Mesenteric fat pad (tissue), 1 donor: ENCODE measurements at regions not wholly inside any gene's neighbourhood (a gene's known extent, or its start where the extent isn't known, plus 50 kb on each side); places are given as distances from the start of the nearest gene placed in this dataset.
"Not testable (repeated sequence)": the region's sequence is repeated elsewhere in the genome, so short reads cannot be mapped to it uniquely, and the experiment has no call there.

Experiments used
- DNase-seq: peaks from one replicate; pipeline ENCODE4 v3.0.0-alpha.2; 2020; ENCODE audit warnings: low spot score
- donor health status: DM: yes; HTN: yes; CAD: no.

DNA sequence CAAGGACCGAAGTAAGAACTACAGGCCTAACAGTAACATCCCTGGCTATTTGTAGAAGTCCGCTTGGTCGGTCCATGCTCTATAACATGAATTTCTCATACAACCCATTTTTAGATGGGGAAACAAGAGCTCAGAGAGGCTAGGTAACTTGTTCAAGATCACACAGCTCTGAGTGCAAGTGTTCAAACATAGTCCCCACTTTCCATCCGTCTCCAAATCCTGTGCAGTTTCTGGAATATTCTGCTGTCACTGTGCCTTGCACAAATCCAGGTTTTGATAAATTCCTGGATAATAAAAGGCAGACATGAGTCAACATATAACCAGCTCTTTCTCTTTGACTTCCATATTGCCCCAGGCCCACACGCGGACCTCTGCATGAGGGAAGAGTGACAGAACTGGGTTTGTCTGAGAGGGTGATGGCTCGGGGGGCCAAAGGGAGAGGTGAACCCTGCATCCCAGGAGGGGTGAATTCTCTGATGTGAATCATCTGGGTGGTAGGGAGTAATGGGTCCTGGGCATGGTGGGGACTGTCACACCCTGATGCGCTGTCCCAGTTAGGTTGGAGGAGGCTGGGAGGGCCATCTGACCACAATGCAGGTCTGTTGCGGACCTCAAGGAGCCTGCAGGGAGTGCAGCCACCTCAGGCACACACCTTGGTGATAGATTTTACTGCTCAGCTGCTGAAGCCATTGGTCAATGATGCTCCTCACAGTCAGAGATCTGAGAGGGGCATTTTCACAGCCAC lies 162.2 kb downstream of the SMAD6 start:
- peak; percentile 65 for DNase-seq

DNA sequence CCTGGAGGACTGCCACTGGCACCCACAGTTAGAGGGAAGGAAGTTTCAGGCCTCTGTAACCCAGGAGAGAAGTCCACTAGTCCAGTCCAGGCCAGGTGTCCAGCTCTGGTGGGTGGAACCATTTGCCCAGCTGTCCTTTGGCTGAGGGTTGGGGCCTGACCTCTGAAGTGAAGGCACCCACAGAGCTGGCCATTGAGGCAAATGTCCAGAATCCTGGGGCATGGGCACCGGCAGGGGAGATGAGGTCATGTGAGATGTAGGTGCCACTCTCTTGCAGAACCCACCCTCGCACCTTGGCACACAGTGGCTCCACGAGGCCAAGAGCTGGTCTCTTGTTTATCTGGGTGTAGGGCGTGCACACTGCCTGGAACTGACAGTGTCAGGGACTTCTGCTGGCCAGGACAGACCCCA lies 162.8 kb downstream of the SMAD6 start:
- peak; percentile 80 for DNase-seq

DNA sequence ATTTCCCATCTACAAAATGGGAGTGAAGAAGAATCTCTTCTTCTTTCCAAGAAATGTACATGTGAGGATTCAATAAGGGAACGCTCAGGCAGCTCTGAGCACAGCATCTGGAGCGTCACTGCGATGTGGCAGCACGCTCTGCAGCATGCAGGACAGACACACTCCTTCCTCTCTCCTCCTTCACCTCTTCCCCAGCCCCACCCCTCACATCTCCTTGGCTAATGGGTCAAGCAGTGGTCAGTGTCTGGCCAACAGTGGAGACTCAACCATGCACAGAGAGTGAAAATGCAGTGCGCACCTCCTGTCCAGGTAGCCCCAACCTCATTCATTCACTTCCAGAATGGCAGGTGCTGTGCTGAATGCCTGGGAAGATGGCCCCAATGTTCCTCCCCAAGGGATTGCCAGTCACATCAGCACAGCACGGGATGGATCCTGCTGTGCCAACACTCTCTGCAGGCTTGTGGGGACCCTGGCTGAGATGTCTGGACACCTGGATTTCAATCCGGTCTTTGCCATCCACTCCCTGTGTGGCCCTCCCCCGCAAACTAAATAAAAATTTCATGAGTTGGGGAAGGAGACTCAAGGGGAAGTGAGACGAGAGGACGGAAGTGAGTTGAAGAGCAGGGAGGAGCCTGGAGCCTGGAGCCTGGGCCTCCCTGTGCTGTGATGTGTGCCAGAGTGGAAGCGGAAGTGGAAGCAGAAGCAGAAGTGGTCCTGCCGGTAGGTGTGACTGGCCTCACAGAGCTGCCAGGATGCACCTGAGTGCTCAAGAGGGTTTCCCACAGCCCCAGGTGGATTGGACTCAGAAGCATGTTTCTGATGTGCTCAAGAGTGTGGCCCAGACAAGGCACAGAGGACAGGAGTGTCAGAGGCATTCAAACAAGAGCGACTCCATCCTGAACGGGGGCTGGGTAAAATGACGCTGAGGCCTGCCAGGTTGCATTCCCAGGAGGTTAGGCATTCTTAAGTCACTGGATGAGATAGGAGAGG lies 163.9 kb downstream of the SMAD6 start:
- DNase-seq = peak; percentile 84

DNA sequence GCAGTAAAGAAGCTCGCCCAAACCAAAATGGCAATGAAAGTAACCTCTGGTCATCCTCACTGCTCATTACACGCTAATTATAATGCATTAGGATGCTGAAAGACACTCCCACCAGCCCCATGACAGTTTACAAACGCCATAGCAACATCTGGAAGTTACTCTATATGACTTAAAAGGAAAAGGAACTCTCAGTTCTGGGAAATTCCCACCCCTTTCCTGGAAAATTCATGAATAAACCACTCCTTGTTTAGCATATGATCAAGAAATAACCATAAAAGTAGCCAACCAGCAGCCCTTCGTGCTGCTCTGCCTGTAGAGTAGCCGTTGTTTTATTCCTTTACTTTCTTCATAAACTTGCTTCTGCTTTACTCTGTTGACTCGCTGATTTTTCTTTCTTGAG lies 164.6 kb downstream of the SMAD6 start:
- no peak for DNase-seq

DNA sequence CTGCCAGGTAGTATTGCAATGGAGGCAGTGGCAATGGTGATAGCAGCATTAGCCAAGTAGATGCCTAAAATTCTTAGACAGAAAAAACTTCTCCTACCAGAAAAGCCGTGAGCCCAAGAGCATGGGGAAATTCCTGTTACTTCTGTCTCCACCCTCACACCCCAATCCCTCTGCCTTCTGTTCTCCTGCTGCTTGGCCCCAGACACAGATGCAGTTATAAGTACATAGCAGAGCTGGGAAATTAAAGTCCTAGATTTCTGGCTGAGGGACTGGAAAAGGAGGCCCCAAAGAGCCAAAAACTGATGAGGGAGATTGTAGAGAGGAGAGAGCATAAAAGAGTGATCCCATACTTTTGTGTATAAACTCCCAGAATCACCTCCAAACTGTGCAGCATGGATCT lies 166.9 kb downstream of the SMAD6 start:
- no peak for DNase-seq

DNA sequence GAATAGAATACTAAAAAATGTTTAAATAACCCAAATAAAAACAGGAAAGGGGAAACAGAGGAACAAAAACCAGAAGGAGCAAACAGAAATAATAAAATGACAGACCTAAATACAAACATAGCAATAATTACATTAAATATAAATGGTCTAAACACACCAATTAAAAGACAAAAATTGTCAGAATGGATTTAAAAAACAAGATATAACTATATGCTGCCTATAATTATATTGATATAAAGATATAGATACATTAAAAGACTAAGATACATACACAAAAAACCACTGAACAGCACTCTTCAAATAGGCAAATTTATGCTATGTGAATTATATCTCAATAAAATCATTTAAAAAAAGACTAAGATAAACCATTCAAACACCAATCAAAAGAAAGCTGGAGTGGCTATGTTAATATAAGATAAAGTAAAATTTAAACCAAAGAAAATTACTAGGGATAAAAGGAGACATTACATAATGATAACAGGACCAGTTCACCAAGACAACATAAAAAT lies 168.9 kb downstream of the SMAD6 start:
- no peak for DNase-seq

DNA sequence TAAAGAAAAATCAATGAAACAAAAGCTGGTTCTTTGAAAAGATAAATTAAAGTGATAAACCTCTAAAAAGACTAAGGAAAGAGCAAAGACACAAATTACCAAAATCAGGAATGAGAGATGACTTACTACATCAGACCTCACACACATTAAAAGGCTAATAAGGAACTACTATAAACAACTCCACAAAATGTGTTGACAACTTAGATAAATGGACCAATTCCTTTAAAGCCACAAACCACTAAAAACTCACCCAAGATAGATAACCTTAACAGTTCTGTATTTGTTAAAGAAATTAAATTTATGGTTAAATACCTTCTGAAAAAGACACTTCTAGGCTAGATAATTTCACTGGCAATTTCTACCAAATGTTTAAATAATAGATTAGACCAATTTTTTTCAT lies 170.4 kb downstream of the SMAD6 start:
- DNase-seq = no peak

DNA sequence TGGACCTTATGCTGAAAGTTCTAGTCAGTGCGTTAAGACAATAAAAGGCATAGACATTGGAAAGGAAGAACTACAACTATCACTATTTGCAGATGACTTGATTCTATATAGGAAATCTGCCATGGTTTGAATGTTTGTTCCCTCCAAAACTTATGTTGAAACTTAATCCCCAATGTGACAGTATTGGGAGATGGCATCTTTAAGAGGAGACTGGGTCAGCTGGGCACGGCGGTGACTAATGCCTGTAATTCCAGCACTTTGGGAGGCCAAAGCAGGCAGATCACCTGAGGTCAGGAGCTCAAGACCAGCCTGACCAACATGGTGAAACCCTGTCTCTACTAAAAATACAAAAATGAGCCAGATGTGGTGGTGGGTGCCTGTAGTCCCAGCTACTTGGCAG lies 171.3 kb downstream of the SMAD6 start:
- not testable (repeated sequence) for DNase-seq

DNA sequence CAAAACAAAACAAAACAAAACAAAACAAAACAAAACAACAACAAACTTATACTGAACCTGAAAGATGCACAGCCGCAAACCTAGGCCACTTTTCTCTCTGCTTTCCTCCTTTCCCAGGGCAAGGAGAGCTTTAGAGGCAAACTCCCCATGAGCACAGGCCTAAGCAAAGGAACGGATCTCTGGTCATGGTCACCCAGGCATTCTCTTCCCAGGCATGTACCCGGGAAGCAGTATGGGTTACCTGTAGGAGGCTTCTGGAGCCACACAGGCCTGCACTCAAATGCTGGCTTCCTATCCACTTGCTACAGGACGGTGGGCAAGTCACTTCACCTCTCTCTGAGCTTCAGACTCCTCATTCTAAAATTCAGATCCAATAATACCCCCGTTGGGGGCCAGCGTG lies 171.8 kb downstream of the SMAD6 start:
- peak; percentile 20 for DNase-seq

DNA sequence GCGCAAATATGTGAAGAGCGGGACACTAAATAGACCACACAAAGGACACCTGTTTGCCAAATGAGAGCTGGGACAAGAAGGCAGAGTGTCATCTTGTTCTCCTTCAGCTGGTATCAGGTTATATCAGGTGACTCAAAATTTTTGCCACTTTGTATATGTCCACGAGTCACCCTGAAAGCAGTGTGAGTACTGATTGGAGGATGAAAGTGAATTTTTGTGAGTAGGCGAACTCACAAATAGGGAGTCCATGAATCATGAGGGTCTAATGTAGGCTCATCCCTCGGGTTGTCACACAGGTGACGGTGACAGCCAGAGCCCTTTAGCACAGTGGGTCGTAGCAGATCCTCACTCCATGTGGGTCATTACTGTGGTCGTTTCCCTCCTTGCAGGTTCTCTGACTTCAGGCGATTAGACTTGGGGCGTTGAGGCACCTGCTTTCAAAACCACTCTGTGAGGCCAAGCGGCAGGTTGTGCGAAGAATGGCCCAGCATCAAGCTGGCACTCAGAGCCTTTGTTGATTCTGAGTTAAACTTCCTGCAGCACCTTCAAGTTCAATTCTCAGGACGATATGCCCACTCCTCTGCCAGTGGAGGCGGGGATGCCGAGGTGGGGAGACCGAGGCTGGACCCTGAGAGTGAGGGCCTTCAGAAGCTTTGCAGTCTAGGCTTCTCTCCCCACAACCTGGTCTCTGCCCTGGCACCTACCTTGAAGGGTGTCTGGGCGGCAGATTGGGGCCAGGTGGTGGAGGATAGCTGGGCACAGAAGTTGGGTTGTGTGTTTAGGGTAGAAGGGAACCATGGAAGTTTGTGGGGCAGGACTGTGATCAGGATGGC lies 173.8 kb downstream of the SMAD6 start:
- DNase-seq = peak; percentile 64

DNA sequence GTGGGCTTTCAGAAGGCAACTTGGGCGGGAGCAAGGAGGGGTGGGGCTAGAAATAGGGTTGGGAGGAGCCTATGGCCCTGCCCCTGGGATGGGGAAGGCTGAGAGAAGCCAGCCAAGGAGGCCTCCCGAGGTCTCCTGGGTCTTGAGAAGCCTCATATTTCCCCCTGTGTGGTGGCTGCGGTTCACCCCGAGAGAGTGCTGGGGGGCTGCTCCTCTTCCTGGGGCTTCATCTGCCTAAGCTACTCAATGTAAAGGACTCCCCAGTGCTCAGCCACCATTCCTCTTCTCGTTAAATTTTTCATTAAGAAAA lies 174.3 kb downstream of the SMAD6 start:
- DNase-seq = no peak

DNA sequence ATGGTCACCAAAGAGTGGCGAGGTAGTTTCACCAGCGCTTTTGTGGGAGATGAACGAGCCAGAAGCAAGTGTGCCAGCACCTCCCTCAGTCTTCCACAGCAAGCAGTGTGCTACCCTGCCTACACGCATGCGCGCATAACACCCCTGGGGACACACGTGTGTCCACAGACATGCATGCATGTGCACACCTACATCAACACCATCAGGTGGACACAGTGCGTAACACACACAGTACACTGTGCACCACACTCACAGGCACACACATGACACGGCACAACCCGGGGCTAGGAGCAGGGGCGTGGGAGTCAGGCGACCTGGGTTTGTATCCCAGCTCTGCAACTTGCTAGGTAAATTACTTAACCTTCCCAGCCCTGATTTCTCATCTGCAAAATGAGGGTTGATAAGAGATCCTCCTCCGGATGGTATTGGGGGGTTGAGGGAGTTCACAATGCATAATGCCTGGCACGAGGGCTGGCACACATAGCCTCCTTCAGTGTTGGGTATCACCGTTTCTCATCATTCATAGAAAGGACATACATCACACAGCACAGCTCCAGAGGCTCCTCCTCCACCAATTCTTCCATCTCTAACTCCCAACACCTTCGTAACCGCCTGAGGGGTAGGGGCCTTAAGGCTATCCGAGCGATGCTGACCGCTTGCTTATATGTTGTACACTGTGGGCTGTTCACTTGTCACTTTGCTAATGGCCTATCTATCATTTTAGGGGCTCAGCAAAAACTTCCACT lies 174.9 kb downstream of the SMAD6 start:
- peak; percentile 82 for DNase-seq

DNA sequence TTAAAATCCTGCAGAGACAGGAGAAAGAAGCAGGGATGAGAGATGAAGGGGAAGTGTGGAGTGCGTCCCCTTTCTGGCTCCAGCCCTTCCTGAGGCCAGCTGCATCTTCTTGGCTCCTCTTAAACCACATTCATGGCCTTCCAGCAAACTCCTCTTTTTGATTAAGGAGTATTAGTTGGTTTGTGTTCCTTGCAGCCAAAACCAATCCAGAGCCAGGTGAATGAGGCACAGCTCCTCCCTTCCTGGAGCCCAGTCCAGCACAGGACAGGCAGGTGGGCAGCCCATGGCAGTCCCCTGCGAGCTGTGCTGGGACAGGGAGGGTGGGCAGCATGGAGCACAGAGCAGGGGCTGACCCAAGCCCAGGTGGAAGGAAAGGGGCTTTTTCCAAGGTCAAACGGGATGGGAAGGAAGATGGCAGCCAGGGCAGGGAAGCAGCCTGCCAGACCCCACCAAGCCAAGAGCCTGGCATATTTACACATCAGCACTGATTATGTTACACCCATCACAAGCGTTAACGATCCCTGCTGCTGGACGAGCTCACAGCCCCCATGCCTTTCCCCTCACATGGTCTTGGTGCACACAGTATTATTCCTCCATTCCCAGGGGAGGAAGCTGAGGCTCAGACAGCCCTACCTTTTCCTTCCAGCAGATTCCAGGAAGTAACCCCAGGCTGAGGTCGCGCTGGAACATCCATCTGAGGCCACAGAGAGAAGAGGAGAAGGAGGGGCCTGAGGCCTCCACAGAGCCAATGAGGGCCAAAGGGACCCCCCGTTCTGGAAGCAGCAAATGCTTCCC lies 175.6 kb downstream of the SMAD6 start:
- DNase-seq = no peak

DNA sequence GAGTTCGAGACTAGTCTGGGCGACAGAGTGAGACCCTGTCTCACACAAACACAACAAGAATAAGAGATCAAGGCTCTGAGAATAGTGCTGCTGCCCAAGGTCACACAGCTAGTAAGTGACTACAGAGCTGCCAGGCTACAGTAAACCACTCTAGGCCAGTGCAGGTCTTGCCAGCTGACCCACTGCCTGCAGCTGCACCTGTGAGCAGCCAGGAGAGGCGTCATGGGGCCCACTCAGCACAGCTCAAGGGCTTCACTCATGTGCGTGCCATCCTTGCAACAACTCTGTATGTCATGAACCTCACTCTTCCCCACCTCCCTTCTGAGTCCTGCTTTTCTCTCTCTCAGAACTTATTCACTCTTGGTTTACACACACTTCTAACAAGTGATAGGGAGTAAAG lies 176.7 kb downstream of the SMAD6 start:
- DNase-seq = no peak

DNA sequence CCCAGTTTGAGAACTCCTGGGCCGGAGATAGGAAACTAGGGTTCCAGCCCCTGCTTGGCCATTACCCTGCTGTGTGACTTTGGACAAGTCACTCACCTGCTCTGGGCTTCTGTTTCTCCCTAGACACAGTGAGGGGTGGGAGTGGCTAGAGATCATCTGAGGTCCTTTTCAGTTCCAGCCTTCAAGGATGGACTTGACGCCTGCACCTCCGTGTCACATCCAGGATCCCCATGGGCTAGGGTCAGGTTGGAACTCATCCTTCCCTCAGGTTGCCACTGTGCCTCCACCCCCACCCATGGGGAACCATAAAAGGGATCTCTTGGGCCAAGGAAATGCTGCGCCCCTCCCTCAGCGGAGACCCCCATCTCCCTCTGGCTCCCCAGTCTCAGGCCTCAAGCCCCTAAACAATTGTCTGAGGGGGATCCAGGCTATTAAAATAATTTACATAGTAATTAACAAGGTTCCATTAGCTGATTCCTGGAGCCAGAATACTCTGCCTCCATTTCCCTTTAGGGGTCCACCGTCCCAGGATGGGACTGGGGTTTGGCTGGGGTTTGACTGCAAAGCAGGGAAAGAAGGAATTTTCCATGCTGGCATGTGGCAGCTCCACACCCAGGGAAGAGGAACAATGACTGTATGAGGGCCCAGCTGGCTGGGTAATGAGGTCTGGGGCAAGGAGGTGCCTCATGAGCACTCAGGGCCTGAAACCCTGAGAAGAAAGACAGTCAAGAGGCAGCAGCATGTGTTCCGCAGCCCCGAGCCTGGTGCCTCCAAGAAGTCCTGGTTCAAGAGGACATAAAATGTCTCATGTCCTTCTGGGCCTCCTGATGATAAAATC lies 177.7 kb downstream of the SMAD6 start:
- DNase-seq = no peak

DNA sequence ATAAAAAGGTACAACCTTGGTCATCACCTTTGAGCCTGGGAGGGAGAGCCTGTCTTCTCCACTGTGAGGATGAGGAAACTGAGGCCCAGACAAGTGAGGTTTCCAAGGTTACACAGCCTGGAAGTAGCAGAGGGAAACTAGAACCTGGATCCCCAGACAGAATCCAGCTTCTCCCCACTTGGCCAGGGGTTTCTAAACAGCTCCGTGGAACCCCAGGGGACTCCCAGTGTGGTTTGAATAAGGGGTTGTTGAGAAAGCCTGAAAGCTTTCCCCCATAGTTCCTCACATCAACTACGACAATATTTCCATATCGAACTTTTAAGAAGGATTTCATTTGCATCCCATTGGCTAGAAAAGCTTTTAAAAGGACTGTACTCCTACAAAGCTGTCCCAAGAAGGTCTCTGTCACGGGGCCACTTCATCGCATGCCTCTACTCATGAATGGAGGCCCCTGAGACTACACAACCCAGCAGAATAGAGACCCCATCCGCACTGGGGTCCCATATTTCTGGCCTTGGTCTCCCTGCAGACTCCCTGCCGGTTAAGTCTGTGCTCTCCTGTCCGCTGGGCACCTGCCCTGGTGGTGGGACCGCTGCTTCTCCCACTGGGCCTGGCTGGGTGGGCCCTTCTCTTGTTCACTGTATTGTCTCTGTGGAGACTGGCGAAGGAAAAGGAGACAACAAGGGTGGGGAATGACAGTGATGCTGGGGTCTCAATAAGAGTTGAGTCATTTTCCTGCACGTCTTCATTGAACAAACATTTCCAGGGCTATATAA lies 178.5 kb downstream of the SMAD6 start:
- no peak for DNase-seq

DNA sequence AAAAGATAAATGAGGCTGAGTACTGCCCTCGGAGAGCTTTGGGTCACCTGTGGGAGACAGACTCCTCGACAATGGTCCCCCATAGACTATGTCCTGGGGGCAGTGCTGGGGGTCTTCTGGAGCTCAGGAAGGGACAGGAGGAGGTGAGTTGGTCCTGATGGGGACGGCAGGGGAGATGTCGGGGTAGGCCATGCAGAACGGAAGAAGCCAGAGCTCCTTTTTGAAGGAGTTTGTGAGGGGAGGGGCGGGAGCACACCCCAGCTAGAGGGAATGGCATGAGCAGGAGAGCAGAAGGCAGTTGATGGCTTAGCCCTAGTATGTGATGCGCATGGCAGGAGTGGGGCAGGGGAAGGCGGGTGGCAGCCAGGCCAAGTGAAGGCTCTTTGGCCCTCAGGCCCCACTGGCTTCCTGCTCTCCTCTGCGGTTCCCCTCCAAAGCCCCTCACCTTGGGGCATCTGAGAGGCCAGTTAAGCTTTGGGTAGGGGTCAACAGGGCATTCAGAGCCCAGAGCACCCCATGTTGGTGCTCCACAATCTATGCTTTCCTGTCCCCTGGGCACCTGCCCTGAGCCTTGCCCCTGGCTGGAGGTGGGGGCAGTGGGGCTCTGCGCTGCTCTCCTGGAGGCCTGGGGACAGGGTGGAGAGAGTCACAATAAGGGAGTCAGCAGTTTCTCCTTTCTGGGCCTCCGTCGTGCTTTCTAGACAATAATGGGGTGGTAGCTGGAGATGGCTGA lies 179.3 kb downstream of the SMAD6 start:
- no peak for DNase-seq
